ENCODE measurements at regions not wholly inside any gene's neighbourhood (a gene's known extent, or its start where the extent isn't known, plus 50 kb on each side); places are given as distances from the start of the nearest gene placed in this dataset.
"Not testable (repeated sequence)": the region's sequence is repeated elsewhere in the genome, so short reads cannot be mapped to it uniquely, and the experiment has no call there.

GRCh38 chr9:103601287-103601686 is 492.8 kb upstream of the SMC2 start (continued):
- no peak for TF ChIP-seq ZNF274 (IDR thresholded peaks at IDR 0.05; ENCODE audit: borderline replicate concordance, extremely low read depth, low read length)
- no peak for TF ChIP-seq CHD2 (IDR thresholded peaks at IDR 0.05; ENCODE audit: low read length)

GRCh38 chr9:103611950-103612349 is 482.2 kb upstream of the SMC2 start:
- H4K20me1 ChIP-seq (replicated peaks in 1 of 2; ENCODE audit: control insufficient read depth in 1 of 2, insufficient read depth in 2 of 2, low read length in 2 of 2); H3K79me2 ChIP-seq (ENCODE audit: control insufficient read depth in 1 of 2, insufficient read depth in 2 of 2, low read length in 2 of 2); H3K4me3 ChIP-seq (ENCODE audit: extremely low read depth in 1 of 4, insufficient read depth in 2 of 4, low read depth in 3 of 4, low read length in 4 of 4); H3K18ac ChIP-seq (ENCODE audit: extremely low read depth, low read length); H3K36me3 ChIP-seq (ENCODE audit: control insufficient read depth in 2 of 4, insufficient read depth in 4 of 4, low read length in 3 of 4); H3K4ac ChIP-seq (replicated peaks; ENCODE audit: insufficient read length, low read depth, low read length); FAIRE-seq; H3K23ac ChIP-seq (ENCODE audit: insufficient read length); DNase-seq (ENCODE audit: low read depth in 1 of 2, low spot score in 2 of 2); H2BK5ac ChIP-seq (ENCODE audit: low read depth, low read length); H2AFZ ChIP-seq (ENCODE audit: low read length); H2BK12ac ChIP-seq (ENCODE audit: low read depth, low read length); H4K5ac ChIP-seq (ENCODE audit: insufficient read length, low read depth, low read length); H3K23me2 ChIP-seq (ENCODE audit: low read depth, low read length); H3K4me1 ChIP-seq (replicated peaks in 1 of 4; ENCODE audit: control insufficient read depth in 3 of 4, insufficient read depth in 4 of 4, low read length in 3 of 4); H3K4me2 ChIP-seq (ENCODE audit: insufficient read depth in 1 of 2, low read depth in 2 of 2, low read length in 2 of 2); H3K9ac ChIP-seq (replicated peaks in 1 of 4; ENCODE audit: extremely low read depth in 1 of 4, low read depth in 3 of 4, low read length in 3 of 4); H4K91ac ChIP-seq (replicated peaks; ENCODE audit: insufficient read length, low read length); H4K8ac ChIP-seq (ENCODE audit: extremely low read depth, insufficient read depth, low read length); H3K27ac ChIP-seq (ENCODE audit: low read depth, low read length); POLR2A ChIA-PET (ENCODE audit: partially characterized antibody); H2AK5ac ChIP-seq (ENCODE audit: low read depth, low read length); H3K9me3 ChIP-seq (ENCODE audit: insufficient read depth in 2 of 2, low read depth in 1 of 2, low read length in 1 of 2); H2BK20ac ChIP-seq (ENCODE audit: low read length); H2BK15ac ChIP-seq (ENCODE audit: low read length); H3K79me1 ChIP-seq (ENCODE audit: low read depth, low read length); H3K56ac ChIP-seq (replicated peaks; ENCODE audit: insufficient read length, low read depth, low read length); H3K27me3 ChIP-seq (replicated peaks in 1 of 4; ENCODE audit: control insufficient read depth in 3 of 4, extremely low read depth in 1 of 4, insufficient read depth in 3 of 4, low read length in 3 of 4); H3K14ac ChIP-seq (ENCODE audit: insufficient read length); H2BK120ac ChIP-seq (replicated peaks; ENCODE audit: low read depth, low read length): not testable (repeated sequence)
- WGBS, 2 experiments (ENCODE audit: extremely low coverage in 1 of 2, insufficient coverage in 1 of 2, insufficient read length in 1 of 2, insufficient replicate concordance in 2 of 2, low coverage in 1 of 2, low lambda C conversion rate in 2 of 2, missing lambda C conversion rate in 1 of 2), result 93% methylated on average over 6 of the region's 14 CpGs; no CpG with 5 or more reads in 1 of the 2 experiments
- CTCF ChIA-PET (ENCODE audit: partially characterized antibody), result interaction anchor here (0.7 kb wide), 1 partner anchor 330 kb away, joined by 3 read pairs; no protein-coding TSS in a partner anchor
